GM18907 (cell line): ENCODE measurements at regions not wholly inside any gene's neighbourhood (a gene's known extent, or its start where the extent isn't known, plus 50 kb on each side); places are given as distances from the start of the nearest gene placed in this dataset.

Experiments used
- ATAC-seq: cut with Tn5 transposase; IDR thresholded peaks from one replicate; pipeline ENCODE4 v1.9.1; 2021; ENCODE audit warnings: mild to moderate bottlenecking, moderate library complexity; ENCODE audit not compliant: unreplicated experiment

DNA sequence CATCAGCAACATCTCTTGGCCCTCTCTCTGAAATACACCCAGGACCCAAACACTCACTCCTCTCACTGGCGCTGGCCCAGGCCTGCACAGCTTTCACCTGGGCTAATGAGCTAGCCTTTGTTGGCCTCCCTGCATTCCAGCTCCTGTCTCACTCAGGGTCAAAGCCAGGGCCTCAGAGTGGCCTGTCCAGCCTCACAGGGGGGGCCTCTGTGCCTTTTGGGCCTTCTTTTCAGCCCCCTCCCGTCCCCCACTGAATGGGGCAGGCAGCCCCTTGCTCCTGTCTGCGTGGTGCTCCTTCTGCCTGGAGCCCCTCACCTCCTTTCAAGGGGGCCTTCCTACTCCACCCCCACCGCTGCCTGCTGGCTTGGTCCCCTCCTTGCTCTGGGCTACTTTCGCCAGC lies 59.0 kb upstream of the PRR23E start:
- no peak for ATAC-seq

DNA sequence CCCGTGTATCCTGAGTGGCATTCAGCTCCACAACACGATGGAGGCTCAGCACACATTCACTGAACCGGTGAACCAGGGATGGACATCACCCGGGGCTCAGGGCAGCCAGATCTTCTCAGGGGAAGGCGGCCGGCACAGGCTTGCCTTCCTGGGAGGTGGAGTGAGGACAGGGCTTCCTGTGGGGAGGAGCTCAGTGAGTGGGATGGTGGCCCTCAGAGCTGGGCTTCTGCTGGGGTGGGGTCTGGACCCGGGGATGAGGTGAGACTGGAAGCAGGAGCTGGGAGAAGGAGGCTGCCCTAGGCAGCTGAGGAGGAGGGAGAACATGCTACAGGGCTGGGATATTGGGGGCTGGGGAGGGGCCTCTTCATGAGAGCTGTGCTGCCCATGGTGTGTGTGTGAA lies 58.5 kb upstream of the PRR23E start:
- ATAC-seq: no peak

DNA sequence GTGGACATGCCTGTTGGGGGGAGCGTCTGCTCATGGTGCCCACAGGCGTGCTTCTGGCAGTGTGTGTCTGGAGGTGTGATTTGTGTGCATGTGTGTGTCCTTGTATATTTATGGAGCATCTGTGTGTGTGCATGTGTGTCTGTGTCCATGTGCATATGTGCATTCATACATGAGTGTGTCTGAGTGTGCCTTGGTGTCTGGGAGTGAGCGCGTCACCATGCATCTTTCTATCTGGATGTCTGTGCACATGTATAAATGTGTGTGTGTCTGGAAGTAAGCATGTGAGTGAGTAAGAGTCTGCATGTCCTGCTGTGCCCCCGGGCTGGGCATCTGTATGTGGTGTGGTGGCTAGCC lies 58.1 kb upstream of the PRR23E start:
- no peak for ATAC-seq

DNA sequence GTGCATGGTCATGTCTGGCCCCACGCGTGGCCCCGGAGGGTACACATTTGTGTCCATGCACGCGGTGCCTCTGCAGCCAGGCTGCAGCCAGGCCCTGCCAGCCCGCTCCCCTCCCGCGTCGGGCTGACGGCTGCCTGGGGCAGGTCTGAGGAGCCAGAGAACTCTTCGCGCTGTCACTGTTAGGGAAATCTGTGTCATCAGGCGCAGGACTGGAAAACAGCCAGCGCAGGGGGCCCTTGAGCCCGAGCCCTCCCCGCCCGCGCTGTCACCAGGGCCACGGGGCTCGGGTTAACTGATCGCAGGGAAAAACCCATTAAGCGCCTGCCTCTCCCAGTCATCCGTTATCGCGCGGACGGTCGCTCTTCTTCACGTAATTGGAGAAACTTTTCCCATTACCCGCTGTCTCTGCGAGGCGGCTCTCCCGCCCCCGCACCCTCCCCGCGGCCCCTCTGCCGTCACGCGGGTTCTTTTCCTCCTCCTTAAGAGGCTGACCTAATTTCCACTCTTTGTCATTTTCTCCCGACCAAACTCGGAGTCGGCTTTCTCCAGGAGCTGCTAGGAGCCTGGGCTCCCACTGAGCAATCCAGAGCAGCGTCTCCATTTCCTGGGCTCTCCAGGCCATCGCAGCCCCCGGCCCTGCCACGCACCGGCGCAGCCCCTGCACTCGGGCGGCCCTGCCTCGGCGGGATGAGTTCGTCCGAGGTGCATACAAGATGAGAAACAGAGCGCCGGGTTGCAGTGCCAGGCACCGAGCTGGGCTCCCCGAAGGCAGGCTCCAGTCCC lies 57.5 kb upstream of the PRR23E start:
- no peak for ATAC-seq

DNA sequence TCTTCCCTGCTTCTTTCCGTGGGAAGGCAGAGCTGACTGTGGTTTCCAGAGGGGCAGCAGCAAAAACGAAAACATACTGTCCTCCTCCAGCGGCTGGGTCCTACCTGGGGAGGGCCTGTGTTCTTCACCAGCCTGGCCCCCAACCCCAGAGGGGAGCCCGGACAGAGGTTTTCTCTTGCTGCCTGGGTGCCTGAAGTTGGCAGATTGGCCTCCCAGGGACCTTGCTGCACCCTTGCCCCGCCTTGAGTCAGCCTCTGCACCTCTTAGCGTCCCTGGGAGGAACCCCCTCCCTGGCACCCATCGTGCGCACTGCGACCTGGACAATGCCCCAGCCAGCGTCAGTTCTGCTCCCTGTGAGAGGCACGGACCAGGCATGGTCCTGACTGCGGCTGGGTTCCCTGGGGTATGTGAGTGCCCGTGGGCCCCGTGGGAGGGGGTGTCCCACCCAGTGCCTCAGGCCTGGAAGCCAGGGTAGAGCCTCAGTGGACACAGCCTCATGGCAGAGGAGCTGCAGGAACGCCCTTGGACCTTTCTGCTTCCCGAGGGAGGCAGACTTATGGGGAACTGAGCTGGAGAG lies 56.8 kb upstream of the PRR23E start:
- no peak for ATAC-seq

DNA sequence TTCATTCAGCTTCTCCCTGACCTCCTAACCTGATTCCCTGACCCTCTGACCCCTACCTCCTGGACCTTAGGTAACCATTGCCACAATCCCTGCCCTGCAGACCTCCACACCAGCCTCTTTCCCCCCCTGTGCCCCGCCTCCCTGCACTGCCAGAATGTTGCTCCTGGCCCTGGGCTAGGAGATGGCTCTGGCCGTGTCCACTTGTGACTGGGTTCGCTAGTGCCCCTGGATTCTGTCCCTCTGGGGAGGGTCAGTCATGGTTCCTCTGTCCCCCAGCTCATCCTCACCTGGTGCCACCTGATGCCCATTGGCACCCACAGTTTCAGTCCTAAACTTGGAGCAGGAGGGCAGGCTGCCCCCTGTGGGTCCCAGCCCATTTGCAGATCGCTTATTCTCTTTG lies 56.2 kb upstream of the PRR23E start:
- ATAC-seq: no peak

DNA sequence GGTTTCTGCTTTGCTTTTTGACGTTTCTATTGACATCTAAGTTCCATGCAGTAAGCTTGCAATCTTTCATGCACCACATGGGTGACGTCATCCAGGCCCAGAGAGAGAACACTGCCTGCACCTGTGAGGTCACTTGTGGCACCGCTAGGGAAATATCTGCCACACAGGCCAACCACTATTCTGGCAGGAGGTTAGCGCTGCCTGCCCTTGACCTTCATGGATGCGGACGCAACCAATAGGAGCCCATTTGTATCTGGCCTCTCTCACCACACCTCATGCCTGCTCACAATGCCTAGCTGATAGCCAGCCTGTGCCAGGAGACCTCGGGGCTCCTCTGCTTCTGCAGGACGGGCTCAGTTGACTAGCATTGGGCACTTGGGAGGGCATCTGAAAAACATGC lies 55.8 kb upstream of the PRR23E start:
- ATAC-seq: no peak

DNA sequence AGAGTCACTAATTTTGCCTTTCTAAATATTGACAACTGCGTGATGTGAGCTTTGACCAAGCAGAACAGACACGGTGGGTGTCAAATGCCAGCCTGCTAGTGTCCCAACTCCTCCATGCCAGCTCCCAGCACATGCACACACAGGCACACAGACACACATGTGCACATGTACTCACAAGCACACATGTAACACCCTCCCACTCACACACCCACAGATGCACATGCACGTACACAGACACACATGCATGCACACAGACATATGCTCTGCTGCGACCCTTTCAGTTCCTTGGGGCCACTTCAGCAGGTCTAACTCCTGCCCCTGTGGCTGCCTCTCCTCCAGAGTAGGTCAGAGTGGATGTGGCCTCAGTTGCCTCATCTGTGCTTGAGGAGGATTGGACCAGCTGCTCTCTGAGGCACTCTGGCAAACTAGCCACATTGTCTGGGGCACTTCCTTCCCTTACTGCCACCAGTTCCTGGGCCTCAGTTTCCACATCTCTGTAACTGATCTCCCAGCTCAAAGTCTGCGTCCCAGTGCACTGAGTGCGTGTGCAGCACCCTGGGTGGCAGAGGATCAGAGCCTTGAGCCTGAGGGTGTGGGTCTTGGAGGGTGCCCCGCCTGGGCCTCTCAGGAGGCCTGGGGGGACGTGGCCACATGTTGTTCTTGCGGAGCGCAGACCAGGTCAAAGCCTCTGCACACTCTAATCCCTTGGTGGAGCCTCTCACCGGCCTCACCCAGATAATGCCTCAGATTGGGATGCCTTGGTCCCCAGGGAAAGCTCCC lies 55.0 kb upstream of the PRR23E start:
- ATAC-seq: no peak

DNA sequence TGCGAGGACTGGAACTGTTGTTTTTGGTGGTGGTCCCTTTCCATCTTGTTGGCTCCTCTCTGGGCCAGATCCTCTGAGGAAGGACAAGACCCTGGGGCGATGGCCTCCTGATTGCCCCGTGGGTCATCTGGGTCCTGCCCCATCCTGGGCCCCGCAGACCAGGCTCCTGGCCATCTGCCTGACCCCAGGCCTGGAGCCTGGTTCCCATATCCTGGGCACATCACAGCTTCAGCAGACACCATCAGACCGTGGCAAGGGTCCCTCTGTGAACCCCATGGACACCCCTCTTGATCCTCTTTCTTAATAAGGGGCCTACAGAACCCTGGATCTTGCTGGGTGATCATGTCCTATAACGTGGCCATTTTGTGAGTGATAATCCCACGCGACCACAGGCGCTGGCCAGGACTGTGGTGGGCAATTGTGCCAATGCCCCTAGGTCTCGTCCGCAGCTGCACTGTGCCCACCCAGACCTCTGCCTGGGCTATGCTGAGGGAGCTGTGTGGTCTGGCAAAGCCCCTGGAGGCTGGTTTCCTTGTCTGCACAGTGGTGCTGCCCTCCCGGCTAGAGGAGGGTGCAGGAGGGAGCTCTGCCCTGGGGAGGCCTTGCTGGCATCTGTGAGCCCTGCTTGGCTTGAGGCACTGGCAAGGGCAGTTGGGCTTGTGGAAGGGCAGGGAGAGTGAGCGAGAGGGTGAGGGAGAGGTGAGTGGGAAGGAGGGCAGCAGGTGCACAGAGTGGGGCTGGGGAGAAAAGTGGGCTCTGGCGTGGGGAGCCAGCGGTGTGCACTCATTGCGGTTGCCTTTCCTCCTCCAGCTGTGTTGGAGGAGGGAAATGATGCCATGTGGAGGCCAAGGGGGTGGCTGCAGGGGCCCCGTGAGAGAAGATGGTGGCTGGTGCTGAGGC lies 53.1 kb upstream of the PRR23E start:
- ATAC-seq: no peak

DNA sequence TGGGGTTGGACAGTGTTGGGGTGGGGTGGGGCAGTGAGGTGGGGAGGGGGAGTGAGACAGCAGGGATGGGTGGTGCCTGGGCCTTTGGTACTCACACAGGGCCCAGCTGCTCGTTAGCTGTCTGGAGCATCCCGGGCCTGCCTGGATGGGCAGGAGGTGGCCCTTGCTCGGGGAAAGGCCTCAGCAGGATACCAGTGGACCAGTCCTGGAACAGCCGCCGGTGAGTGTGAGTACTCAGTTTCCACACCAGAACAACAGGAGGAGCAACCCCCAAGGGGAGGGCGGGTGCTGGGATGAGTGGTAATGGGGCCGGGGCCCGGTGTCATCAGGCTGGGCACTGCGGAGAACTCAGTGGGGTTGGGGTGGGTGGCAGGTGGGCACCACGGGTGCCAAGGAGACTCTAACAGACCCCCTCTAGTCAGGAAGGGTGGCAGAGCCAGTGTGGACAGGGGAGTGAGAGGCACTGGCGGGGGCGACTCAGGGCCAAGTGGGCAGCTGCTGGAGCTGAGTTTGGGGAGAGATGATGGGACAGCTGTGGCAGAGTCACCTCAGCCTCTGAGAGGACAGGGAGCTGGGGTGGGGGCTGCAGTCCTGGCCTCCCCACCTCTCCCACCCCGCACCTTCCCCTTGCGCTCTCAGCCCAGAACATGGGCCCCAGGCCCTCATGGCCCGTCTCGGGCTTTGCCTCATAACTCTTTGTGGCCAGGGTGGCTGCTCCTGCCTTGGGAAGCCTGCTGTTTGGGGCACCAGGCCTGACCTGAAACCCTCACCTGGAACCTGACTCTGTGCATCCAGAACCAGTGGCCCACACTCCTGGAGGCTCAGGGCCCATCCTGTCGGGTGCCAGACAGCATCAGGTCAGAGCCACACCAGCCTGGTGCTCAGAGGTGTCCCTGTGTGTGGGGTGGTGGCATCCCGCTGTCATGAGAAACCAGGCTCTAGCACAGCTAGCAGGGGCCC lies 52.1 kb upstream of the PRR23E start:
- no peak for ATAC-seq

DNA sequence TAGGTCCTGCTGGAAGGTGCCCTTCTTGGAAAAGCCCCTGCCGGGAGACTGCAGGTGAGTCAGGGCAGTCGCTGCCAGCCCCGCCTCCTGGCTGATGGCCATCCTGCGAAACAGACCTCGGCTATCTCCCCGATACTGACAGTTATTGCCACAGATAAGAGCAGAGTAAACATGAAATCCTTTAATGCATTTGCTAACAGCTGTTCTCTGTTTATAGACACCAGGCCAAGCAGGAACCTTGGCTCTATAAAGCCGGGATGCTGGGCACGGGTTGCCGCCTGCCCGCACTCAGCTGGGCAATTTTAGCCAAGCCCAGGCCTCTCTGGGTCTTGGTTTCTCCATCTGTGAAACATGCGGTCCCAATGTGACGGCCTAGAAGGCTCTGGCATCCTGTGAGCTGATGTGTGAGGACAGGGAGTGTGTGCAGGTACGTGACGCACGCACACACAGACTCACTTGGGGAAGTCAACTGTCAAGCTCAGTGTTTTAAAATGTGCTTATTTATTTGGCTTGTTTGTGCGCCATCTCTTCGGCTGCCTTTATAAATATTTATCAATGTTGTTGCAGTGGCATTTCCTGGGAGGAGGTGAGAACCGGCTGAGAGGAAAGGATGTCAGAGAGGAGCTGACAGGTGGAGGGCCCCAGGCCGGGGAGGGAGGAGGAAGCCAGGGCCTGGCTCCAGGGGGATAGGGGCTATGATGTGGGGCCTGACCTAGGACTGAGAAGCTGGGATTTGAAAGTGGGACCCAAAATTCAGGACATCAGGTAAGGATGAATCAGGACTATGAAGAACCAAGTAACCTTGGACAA lies 50.8 kb upstream of the PRR23E start:
- no peak for ATAC-seq
